AML-193 (cell line): ENCODE measurements at regions not wholly inside any gene's neighbourhood (a gene's known extent, or its start where the extent isn't known, plus 50 kb on each side); places are given as distances from the start of the nearest gene placed in this dataset.
A peak's percentile ranks its signal among the peaks of the same experiment; 100 is the strongest.

Source experiments
- DNase-seq, 2 experiments: peaks; one replicate each; lab custom pipeline; 2025; lab: John Stamatoyannopoulos, UW

DNA sequence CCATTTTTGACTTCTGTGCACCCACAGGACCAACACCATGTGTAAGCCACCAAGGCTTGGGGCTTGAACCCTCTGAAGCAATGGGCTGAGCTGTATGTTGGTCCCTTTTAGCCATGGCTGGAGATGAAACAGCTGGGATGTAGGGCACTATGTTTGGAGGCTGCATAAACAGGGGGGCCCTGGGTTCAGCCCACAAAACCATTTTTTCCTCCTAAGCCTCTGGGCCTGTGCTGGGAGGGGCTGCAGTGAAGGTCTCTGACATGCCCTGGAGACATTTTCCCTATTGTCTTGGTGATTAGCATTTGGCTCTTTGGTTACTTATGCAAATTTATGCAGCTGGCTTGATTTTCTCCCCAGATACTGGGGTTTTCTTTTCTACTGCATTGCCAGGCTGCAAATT, 144.9 kb downstream of the ZNF326 start:
- no peak for DNase-seq

- no peak for DNase-seq
Observed at GRCh38 chr1:90135286-90135685, 140.4 kb downstream of the ZNF326 start.

- DNase-seq, result no peak
Observed at GRCh38 chr1:90134175-90134955, 139.5 kb downstream of the ZNF326 start.

- DNase-seq, result peak; percentile 1 to 13
Observed at GRCh38 chr1:90133133-90133532, 138.2 kb downstream of the ZNF326 start.

DNA sequence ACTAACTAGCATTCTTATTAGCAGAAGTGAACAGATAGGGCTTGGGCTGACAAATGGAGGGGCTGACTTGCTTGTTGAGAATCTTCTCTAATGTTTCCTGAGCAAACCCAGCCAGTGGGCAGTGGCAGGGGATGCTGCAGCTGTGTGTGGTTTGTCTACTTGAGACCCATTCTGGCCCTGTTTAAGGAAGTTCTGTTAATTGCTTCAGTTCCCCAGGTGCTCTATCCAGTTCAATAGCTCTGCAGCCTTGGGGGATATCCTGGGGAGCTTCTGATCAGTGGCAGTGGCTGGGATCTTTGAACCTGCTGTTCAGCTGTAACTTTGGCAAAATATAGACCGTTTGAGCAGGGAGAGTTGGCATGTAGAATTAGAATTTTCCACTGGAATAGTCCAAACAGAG, 137.4 kb downstream of the ZNF326 start:
- DNase-seq, result no peak

DNA sequence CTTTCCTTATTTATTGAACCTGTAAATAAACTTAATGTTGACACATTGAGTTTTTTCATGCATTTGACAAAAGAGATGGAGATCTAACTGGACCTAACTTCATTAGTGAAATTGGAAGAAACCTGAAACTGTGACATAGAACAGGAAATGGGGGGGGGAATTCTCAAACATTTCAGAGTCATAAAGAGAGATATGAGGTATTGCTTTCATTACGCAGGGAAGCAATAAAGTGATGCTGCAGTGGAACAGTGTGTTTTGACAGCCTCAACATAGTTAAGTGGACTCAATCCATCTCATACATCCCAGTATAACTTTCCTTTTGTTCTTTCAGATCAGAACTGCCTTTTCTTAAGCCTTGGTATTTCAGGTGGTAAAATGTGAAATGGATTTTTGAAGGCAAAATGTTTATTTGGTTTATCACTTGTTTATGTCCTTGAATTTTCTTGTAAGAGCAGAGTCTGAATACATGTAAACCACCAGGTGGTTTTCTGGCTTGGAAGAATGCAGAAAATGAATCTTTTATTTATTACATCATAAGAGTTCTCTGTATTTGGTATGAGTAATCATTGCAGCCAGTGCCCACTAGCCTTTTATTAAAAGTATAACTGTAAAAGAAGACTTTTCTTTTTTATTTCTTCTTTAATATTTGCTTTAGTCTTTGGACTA, 132.5 kb downstream of the ZNF326 start:
- DNase-seq, result no peak

DNA sequence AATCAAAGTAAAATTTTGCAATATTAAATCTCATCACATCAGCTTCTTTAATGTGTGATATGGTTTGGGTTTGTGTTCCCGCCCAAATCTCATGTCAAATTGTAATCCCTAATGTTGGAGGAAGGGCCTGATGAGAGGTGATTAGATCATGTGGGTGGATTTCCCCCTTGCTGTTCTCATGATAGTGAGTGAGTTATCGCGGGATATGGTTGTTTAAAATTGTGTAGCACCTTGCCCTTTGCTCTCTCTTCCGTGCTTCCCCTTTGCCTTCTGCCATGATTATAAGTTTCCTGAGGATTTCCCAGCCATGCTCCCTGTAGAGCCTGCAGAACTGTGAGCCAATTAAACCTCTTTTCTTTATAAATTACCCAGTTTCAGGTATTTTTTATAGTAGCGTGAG, 131.9 kb downstream of the ZNF326 start:
- no peak for DNase-seq

GRCh38 chr1:90122654-90123340, 127.9 kb downstream of the ZNF326 start:
- no peak for DNase-seq

GRCh38 chr1:90114521-90115141, 119.7 kb downstream of the ZNF326 start:
- peak; percentile 42 to 54 for DNase-seq

- DNase-seq, result no peak
Observed at GRCh38 chr1:90107990-90108389, 113.1 kb downstream of the ZNF326 start.

DNA sequence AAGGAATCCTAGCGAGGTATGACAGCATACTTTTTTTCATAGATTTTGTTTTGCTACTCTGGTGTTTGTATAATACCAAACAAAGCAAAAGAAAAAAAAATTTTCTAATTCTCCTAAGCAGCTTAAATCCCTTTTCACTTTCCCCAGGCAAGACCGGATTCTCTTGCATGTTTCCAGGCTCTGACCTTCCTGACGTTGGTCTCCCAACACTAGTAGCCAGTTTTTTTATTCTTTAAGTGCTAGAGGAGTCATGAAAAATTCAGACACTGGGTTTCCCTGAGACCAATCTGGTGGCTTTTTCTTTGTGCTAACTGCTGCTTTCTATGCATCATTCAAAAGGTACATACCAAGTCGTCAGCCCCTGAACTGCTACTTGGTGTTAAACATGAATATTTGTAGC, 111.4 kb downstream of the ZNF326 start:
- DNase-seq, result no peak

- no peak for DNase-seq
Observed at GRCh38 chr1:90104941-90105538, 110.1 kb downstream of the ZNF326 start.

DNA sequence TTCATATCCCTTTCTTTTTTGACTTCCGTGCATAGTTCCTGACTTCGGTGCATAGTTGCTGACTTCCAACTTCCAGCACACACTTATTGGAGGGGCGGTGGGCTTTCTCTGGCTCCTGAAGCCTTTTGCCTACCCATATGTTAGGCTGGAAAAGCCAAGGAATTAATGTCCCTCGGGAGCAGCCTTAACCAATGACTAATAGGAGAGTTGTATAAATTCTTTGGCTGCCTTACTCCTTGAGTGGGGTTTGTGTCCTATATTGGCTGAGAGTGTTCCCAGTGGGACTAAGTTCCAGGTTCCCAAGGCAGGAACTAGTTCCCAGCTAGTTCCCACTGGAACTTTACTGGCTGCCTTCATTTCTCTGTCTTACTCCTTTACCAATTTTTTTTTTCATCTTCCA, 105.7 kb downstream of the ZNF326 start:
- DNase-seq, result no peak

- DNase-seq, result no peak
Observed at GRCh38 chr1:90092441-90092840, 97.5 kb downstream of the ZNF326 start.
